ENCODE measurements at regions not wholly inside any gene's neighbourhood (a gene's known extent, or its start where the extent isn't known, plus 50 kb on each side); places are given as distances from the start of the nearest gene placed in this dataset.

GRCh38 chr2:188902901-188903491, 71.2 kb upstream of the COL3A1 start:
- no peak for TF ChIP-seq CTCF (conservative IDR thresholded peaks at IDR 0.05)
- no peak for TF ChIP-seq EZH2 (IDR thresholded peaks at IDR 0.05; ENCODE audit: low read depth)
